GM12875 (cell line): ENCODE measurements at regions not wholly inside any gene's neighbourhood (a gene's known extent, or its start where the extent isn't known, plus 50 kb on each side); places are given as distances from the start of the nearest gene placed in this dataset.

Experiments used
- H3K4me3 ChIP-seq: one replicate; pipeline ENCODE4 v1.5.1; 2011; ENCODE audit warnings: low read depth, low read length, control low read depth
- CTCF ChIP-seq: IDR thresholded peaks from 2 replicates; pipeline ENCODE4 v1.5.1; 2011; ENCODE audit warnings: low read depth, mild to moderate bottlenecking, control low read depth, inconsistent platforms, low read length, moderate library complexity, borderline replicate concordance; ENCODE audit not compliant: insufficient read depth

GRCh38 chr6:154649721-154650120, 83.5 kb upstream of the SCAF8 start:
- no peak for TF ChIP-seq CTCF
- H3K4me3 ChIP-seq, result no peak overlapping the region

GRCh38 chr6:154650351-154650750, 82.9 kb upstream of the SCAF8 start:
- TF ChIP-seq CTCF, result no peak
- H3K4me3 ChIP-seq, result no peak overlapping the region

- H3K4me3 ChIP-seq, result no peak overlapping the region
- no peak for TF ChIP-seq CTCF
These were observed 81.6 kb upstream of the SCAF8 start for GRCh38 chr6:154651656-154652055.

GRCh38 chr6:154653385-154653784, 79.8 kb upstream of the SCAF8 start:
- TF ChIP-seq CTCF, result no peak
- no peak overlapping the region for H3K4me3 ChIP-seq

GRCh38 chr6:154653853-154654252, 79.4 kb upstream of the SCAF8 start:
- TF ChIP-seq CTCF, result no peak

GRCh38 chr6:154656660-154657059, 76.6 kb upstream of the SCAF8 start:
- no peak overlapping the region for H3K4me3 ChIP-seq
- TF ChIP-seq CTCF, result no peak

More at GRCh38 chr6:154653853-154654252, 79.4 kb upstream of the SCAF8 start:
- H3K4me3 ChIP-seq, result no peak overlapping the region

- no peak for TF ChIP-seq CTCF
- H3K4me3 ChIP-seq, result no peak overlapping the region
These were observed 71.4 kb upstream of the SCAF8 start for GRCh38 chr6:154661768-154662167.
